ENCODE measurements at regions not wholly inside any gene's neighbourhood (a gene's known extent, or its start where the extent isn't known, plus 50 kb on each side); places are given as distances from the start of the nearest gene placed in this dataset.

DNA sequence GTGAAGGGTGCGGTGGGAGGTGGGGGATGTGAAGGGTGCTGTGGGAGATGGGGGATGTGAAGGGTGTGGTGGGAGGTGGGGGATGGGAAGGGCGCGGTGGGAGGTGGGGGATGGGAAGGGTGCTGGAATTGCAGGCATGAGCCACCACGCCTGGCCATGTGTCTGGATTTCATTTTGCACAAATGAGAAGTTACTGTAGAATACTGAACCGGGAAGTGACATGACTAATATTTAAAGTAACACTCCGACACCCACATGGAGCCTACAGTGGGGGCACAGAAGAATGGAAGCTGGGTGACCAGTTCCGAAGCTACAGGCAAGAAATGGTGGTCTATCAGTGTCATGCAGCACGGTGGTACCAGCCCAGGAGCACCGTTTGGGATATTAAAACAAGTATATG, 69.9 kb upstream of the SPTLC1 start:
- intact Hi-C loops (cut with DNase I; ENCODE audit: low total_unique reads): no loop called here
- no peak for TF ChIP-seq POLR2A (IDR thresholded peaks at IDR 0.05)
- TF ChIP-seq, protein P1, sequence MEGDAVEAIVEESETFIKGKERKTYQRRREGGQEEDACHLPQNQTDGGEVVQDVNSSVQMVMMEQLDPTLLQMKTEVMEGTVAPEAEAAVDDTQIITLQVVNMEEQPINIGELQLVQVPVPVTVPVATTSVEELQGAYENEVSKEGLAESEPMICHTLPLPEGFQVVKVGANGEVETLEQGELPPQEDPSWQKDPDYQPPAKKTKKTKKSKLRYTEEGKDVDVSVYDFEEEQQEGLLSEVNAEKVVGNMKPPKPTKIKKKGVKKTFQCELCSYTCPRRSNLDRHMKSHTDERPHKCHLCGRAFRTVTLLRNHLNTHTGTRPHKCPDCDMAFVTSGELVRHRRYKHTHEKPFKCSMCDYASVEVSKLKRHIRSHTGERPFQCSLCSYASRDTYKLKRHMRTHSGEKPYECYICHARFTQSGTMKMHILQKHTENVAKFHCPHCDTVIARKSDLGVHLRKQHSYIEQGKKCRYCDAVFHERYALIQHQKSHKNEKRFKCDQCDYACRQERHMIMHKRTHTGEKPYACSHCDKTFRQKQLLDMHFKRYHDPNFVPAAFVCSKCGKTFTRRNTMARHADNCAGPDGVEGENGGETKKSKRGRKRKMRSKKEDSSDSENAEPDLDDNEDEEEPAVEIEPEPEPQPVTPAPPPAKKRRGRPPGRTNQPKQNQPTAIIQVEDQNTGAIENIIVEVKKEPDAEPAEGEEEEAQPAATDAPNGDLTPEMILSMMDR (IDR thresholded peaks at IDR 0.05): no peak
- 74 to 79% methylated on average over 9 of the region's 9 CpGs for WGBS, 2 donors
- no peak for DNase-seq (ENCODE audit: low spot score in 2 of 2)
- no peak overlapping the region for H3K4me3 ChIP-seq (ENCODE audit: low read depth, poor library complexity, severe bottlenecking)

DNA sequence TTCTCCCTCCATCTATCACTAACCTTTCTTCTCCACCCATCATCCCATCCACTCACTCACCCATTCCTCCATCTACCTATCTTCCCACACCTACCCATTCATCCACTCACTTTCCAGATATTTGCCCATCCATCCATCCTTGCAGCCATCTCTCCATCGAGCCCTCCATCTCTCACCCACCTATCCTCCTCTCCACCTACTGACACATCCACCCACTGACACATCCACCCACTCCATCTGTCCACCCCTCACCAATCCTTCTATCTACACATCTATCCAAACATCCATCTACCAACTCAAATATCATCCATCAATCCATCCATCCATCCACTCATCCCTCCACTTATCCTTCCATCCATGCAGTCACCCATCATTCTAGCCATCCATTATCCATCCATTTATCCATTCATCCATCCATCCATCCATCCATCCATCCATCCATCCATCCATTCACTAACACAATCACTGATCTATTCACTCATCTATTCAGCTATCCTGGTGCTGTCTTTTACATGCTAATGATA, 68.9 kb upstream of the SPTLC1 start:
- 68 to 73% methylated on average over 1 of the region's 1 CpG for WGBS, 2 donors
- TF ChIP-seq POLR2A (IDR thresholded peaks at IDR 0.05): no peak
- TF ChIP-seq, protein P1 (IDR thresholded peaks at IDR 0.05): no peak
- no peak for DNase-seq (ENCODE audit: low spot score in 2 of 2)
- intact Hi-C loops (cut with DNase I; ENCODE audit: low total_unique reads): no loop called here
- no peak overlapping the region for H3K4me3 ChIP-seq (ENCODE audit: low read depth, poor library complexity, severe bottlenecking)

DNA sequence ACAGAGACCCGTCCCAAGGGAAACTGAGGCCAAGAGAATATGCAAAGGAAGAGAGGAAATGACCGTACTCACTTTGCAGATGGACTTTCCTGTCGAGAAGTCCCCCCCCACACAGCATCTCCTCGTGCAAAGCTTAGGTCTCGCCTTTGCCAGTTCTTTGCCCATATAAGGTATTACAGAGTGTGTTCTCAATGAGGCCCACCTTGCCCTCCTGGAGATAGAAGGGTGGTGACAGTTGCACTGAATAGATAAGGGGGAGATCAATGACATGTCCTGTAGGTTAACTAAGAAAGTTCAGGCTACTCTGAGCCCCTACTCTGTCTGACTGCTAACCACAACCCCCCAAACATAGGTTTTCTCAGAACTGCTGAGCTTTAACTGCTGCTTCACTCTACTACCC, 68.2 kb upstream of the SPTLC1 start:
- H3K4me3 ChIP-seq (ENCODE audit: low read depth, poor library complexity, severe bottlenecking): no peak overlapping the region
- intact Hi-C loops (cut with DNase I; ENCODE audit: low total_unique reads): no loop called here
- 74% methylated on average over 5 of the region's 5 CpGs for WGBS, 2 donors
- TF ChIP-seq, protein P1 (IDR thresholded peaks at IDR 0.05): no peak
- TF ChIP-seq POLR2A (IDR thresholded peaks at IDR 0.05): no peak
- no peak for DNase-seq (ENCODE audit: low spot score in 2 of 2)

DNA sequence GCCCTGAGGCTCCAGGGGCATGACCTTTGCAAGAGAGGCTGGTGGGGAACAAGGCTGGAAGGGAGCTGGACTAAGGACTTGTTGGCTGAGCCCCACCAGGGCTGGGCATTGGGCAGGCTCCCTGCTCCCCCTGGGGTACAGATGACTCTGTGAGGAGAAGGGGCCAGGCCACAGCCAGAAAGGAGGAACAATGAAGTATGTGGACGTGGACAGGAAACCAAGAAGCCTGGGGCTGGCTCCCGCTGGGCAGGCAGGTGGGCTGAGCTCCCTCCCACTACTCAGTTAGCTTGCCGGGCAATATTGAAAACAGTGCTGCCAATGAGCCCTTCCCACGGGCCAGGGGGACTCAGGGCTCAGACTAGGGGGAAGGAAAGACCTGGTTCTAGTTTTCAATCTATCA, 66.1 kb upstream of the SPTLC1 start:
- WGBS, 2 donors: 81 to 84% methylated on average over 4 of the region's 4 CpGs
- no peak for DNase-seq (ENCODE audit: low spot score in 2 of 2)
- TF ChIP-seq POLR2A (IDR thresholded peaks at IDR 0.05): no peak
- TF ChIP-seq, protein P1 (IDR thresholded peaks at IDR 0.05): no peak
- intact Hi-C loops (cut with DNase I; ENCODE audit: low total_unique reads): no loop called here
- no peak overlapping the region for H3K4me3 ChIP-seq (ENCODE audit: low read depth, poor library complexity, severe bottlenecking)

DNA sequence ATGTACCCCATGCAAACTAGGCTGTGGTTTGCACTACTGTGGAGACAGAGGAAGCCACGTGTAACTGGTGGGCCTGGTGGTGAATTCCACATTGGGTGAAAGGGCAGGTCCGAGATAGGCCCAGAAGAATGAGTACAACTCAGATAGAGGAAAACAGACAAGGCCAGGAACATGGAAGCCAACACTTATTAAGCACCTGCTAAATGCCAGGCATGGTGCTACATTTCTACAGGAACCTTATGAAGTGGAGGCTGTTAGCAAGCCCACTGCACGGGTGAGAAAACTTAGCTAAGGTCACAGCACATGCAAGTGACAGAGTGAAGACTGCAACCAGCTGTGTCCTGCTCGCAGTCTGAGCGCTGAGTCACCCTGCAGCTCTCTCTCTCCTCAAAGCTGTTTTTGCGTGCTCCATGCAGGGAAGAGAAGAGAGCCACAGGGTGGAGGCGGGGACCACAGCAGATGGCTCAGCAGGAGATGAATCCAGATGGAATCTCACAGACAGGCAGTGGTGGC, 65.5 kb upstream of the SPTLC1 start:
- H3K4me3 ChIP-seq (ENCODE audit: low read depth, poor library complexity, severe bottlenecking): no peak overlapping the region
- 51 to 64% methylated on average over 7 of the region's 7 CpGs for WGBS, 2 donors
- no peak for DNase-seq (ENCODE audit: low spot score in 2 of 2)
- intact Hi-C loops (cut with DNase I; ENCODE audit: low total_unique reads): no loop called here
- no peak for TF ChIP-seq POLR2A (IDR thresholded peaks at IDR 0.05)
- TF ChIP-seq, protein P1 (IDR thresholded peaks at IDR 0.05): no peak

DNA sequence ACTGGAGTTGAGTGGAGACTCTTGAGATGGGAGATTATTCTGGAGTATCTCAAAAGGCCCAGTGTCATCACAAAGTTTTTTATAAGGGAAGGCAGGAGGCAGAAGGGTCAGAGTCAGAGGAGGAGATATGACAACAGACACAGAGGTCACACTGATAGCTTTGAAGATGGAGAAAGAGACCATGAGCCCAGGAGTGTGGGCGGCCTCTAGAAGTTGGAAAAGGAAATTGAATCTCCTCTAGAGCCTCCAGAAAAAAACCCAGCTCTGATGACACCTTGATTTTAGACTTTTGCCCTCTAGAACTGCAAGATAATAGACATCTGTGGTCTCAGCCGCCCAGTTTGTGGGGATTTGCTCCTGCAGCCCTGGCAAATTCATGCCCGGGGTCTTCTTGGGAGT, 64.8 kb upstream of the SPTLC1 start:
- WGBS, 2 donors: 90 to 91% methylated on average over 3 of the region's 3 CpGs
- intact Hi-C loops (cut with DNase I; ENCODE audit: low total_unique reads): no loop called here
- no peak for TF ChIP-seq POLR2A (IDR thresholded peaks at IDR 0.05)
- TF ChIP-seq, protein P1 (IDR thresholded peaks at IDR 0.05): no peak
- no peak for DNase-seq (ENCODE audit: low spot score in 2 of 2)
- no peak overlapping the region for H3K4me3 ChIP-seq (ENCODE audit: low read depth, poor library complexity, severe bottlenecking)
